ENCODE measurements at regions not wholly inside any gene's neighbourhood (a gene's known extent, or its start where the extent isn't known, plus 50 kb on each side); places are given as distances from the start of the nearest gene placed in this dataset.

DNA sequence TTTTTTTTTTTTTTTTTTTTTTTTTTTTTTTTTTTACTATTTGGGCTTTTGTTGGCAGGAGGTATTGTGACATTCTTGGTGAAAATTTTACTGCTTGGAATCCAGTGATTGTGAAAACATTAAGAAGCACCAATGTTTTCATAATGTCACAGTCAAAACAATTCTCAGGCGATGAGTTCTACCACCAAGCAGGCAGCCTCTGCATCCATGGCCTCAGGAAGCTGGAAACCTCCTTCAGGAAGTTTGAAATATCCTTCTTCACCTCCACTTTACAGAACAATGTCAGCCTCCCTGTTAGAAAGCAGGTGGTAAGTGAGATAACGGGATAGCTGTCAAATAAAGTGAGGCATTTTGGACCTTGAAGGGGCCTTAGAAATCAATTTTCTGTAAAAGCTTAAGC lies 98.3 kb downstream of the MEX3B start:
- TF ChIP-seq, protein P1, sequence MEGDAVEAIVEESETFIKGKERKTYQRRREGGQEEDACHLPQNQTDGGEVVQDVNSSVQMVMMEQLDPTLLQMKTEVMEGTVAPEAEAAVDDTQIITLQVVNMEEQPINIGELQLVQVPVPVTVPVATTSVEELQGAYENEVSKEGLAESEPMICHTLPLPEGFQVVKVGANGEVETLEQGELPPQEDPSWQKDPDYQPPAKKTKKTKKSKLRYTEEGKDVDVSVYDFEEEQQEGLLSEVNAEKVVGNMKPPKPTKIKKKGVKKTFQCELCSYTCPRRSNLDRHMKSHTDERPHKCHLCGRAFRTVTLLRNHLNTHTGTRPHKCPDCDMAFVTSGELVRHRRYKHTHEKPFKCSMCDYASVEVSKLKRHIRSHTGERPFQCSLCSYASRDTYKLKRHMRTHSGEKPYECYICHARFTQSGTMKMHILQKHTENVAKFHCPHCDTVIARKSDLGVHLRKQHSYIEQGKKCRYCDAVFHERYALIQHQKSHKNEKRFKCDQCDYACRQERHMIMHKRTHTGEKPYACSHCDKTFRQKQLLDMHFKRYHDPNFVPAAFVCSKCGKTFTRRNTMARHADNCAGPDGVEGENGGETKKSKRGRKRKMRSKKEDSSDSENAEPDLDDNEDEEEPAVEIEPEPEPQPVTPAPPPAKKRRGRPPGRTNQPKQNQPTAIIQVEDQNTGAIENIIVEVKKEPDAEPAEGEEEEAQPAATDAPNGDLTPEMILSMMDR (IDR thresholded peaks at IDR 0.05; ENCODE audit: insufficient read depth, low read depth, low read length), result no peak
- POLR2A ChIA-PET, result no interaction called here
- CTCF ChIA-PET, result interaction anchor here (0.9 kb wide), 1 partner anchor 23 kb away, joined by 3 read pairs; no protein-coding TSS in a partner anchor
- no peak for DNase-seq (ENCODE audit: low read depth)
- Histone ChIP-seq H3K36me3 (ENCODE audit: control insufficient read depth, insufficient read depth, low read length) (no peaks in the 10 kb centered on the region), H3K27me3 (ENCODE audit: control insufficient read depth, insufficient read depth, low read length) (no peaks in the 10 kb centered on the region), H3K4me3 (ENCODE audit: low read depth, low read length) (no peak overlapping the region)

DNA sequence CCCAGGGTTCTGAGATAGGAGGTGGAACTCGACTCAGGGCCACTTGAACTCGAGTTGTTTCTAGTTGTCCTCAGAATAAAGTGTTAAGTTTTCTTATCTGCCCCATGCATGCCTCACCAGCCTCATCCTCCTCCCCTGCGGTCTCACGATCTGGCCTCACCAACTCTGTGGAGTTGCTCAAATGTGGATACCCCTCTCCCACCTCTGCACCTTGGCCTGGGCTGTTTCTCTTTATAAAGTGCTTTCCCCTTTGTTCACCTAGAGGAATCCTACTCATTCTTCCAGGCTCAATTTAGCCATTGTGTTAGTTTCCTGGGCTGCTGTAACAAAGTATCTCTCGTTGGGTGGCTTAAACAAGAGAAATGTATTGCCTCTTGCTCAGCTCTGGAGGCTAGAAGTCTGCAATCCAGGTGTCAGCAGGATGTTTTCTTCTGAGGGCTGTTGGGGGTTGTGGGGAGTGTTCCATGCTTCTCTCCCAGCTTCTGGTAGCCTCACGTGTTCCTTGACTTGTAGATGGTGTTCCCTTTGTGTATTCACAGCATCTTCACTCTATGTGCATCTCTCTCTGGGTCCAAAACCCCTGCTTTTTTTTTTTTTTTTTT lies 100.7 kb downstream of the MEX3B start:
- no peaks in the 10 kb centered on the region for H3K36me3 ChIP-seq (ENCODE audit: control insufficient read depth, insufficient read depth, low read length)
- no peaks in the 10 kb centered on the region for H3K27me3 ChIP-seq (ENCODE audit: control insufficient read depth, insufficient read depth, low read length)
- H3K4me3 ChIP-seq (ENCODE audit: low read depth, low read length), result no peak overlapping the region
- ChIA-PET CTCF (interaction anchor here (0.6 kb wide), 1 partner anchor 20 kb away, joined by 3 read pairs; no protein-coding TSS in a partner anchor), POLR2A (no interaction called here)
- TF ChIP-seq, protein P1 (IDR thresholded peaks at IDR 0.05; ENCODE audit: insufficient read depth, low read depth, low read length), result no peak
- DNase-seq (ENCODE audit: low read depth), result no peak

DNA sequence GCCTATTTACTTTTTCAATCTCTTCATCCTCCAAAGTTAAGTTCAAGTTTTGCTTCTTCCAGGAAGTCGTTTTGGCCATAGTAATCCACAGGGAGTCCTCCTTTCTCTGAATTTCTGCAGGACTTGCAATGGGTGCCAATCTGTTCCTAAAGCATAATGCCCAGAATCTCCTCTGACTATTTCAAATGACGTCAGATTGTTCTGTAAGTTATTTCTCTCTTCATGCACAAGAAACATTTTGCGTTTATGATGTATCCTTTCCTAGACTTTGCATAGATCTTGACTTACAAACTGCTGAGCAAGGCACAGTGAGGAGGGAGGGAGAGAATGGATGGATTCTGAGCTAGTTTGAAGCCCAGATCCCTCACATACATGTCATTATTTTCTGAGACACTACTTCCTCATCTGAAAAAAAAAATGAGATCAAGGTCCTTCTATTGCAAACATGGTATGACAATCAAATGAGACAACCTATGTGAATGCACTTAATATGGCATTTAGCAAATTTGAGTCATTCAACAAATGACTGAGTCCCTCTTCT lies 103.1 kb downstream of the MEX3B start:
- ChIA-PET POLR2A (no interaction called here), CTCF (no interaction called here)
- H3K36me3 ChIP-seq (ENCODE audit: control insufficient read depth, insufficient read depth, low read length), result no peaks in the 10 kb centered on the region
- H3K4me3 ChIP-seq (ENCODE audit: low read depth, low read length), result no peak overlapping the region
- H3K27me3 ChIP-seq (ENCODE audit: control insufficient read depth, insufficient read depth, low read length), result no peaks in the 10 kb centered on the region
- TF ChIP-seq, protein P1 (IDR thresholded peaks at IDR 0.05; ENCODE audit: insufficient read depth, low read depth, low read length), result no peak
- no peak for DNase-seq (ENCODE audit: low read depth)

DNA sequence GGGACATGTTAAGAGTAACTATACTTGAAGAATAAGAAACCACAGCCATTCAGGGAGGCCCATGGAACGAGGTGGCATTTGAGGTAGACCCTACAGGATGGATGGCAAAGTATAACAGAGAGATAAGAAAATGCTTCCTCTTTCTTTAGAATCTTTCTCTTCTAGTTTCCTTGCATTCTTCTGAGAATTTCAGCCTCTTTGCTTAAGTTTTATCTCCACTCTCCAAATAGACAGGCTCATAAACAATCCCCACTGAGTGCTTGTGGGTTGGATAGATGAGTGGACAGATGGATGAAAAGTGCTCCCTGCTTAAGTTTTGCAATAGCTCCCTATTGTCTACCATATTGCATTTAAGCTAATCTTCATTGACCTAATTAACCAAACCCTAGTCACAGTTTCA lies 103.7 kb downstream of the MEX3B start:
- Histone ChIP-seq H3K4me3 (ENCODE audit: low read depth, low read length) (no peak overlapping the region), H3K36me3 (ENCODE audit: control insufficient read depth, insufficient read depth, low read length) (no peaks in the 10 kb centered on the region), H3K27me3 (ENCODE audit: control insufficient read depth, insufficient read depth, low read length) (no peaks in the 10 kb centered on the region)
- ChIA-PET POLR2A (no interaction called here), CTCF (no interaction called here)
- no peak for DNase-seq (ENCODE audit: low read depth)
- TF ChIP-seq, protein P1 (IDR thresholded peaks at IDR 0.05; ENCODE audit: insufficient read depth, low read depth, low read length), result no peak

DNA sequence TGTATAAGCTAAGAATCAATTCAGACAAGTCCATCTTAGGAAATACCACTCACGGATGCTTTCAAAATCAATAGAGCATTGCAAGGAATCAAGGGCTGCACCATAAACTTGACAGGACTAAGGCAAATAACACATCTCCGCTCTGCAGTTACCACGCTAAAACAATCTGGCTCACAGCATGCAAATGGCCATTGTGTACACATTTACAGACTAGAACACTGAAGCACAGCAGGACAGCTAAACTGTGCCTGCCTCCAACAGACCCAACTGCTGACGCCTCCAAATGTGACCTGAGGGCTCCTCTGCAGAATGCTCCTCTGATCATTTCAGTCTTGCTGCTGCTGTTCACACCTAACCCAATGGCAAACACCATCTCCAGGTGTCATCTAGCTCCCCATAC lies 104.3 kb downstream of the MEX3B start:
- Histone ChIP-seq H3K4me3 (ENCODE audit: low read depth, low read length) (no peak overlapping the region), H3K27me3 (ENCODE audit: control insufficient read depth, insufficient read depth, low read length) (no peaks in the 10 kb centered on the region), H3K36me3 (ENCODE audit: control insufficient read depth, insufficient read depth, low read length) (no peaks in the 10 kb centered on the region)
- TF ChIP-seq, protein P1 (IDR thresholded peaks at IDR 0.05; ENCODE audit: insufficient read depth, low read depth, low read length), result no peak
- ChIA-PET CTCF (interaction anchor here (0.7 to 1.2 kb wide), 2 partner anchors 52 to 105 kb away, joined by 3 read pairs; no protein-coding TSS in a partner anchor), POLR2A (interaction anchor here (0.6 kb wide), 1 partner anchor 123 kb away, joined by 3 read pairs; no protein-coding TSS in a partner anchor)
- DNase-seq (ENCODE audit: low read depth), result no peak
